ENCODE measurements at regions not wholly inside any gene's neighbourhood (a gene's known extent, or its start where the extent isn't known, plus 50 kb on each side); places are given as distances from the start of the nearest gene placed in this dataset.

DNA sequence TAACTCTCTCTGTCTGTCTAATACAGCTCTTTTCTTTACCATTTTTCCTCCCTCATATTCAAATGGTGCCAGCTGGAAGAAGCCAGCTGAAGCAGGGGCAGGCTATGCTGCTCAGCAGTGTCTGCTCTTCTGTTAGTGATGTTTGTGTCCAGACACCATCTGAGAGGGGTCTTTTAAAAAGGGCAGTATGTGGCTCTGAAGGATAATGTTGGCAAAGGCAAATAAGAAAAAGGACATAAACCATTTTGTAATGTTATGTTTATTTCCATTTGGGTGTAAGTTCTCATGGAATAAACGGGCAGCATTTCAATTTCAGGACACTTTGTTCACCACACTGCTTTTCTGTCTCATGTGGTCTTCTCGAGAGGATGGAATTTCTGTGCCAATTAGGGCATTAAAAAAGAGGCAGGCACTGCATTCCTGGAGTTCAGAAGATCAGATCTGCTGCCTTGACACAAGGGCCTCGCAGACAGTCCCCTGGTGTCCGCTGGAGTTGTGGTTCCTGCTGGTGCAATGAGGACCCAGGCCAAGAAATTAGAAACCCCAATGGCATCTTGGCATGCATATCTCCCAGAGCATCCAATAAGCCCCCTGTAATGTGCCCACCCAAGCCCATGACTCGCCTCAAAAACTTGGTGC lies 109.0 kb upstream of the ELMO1 start:
- no peak for TF ChIP-seq POLR2A (IDR thresholded peaks at IDR 0.05)
- TF ChIP-seq, protein P1, sequence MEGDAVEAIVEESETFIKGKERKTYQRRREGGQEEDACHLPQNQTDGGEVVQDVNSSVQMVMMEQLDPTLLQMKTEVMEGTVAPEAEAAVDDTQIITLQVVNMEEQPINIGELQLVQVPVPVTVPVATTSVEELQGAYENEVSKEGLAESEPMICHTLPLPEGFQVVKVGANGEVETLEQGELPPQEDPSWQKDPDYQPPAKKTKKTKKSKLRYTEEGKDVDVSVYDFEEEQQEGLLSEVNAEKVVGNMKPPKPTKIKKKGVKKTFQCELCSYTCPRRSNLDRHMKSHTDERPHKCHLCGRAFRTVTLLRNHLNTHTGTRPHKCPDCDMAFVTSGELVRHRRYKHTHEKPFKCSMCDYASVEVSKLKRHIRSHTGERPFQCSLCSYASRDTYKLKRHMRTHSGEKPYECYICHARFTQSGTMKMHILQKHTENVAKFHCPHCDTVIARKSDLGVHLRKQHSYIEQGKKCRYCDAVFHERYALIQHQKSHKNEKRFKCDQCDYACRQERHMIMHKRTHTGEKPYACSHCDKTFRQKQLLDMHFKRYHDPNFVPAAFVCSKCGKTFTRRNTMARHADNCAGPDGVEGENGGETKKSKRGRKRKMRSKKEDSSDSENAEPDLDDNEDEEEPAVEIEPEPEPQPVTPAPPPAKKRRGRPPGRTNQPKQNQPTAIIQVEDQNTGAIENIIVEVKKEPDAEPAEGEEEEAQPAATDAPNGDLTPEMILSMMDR (IDR thresholded peaks at IDR 0.05) = no peak

Measured in Peyer's patch (tissue), 4 donors.